HG02885 (cell line): ENCODE measurements at regions not wholly inside any gene's neighbourhood (a gene's known extent, or its start where the extent isn't known, plus 50 kb on each side); places are given as distances from the start of the nearest gene placed in this dataset.

ENCODE experiments used
- ATAC-seq: cut with Tn5 transposase; IDR thresholded peaks from one replicate; pipeline ENCODE4 v1.9.1; 2021; ENCODE audit warnings: mild to moderate bottlenecking; ENCODE audit not compliant: unreplicated experiment, poor library complexity

DNA sequence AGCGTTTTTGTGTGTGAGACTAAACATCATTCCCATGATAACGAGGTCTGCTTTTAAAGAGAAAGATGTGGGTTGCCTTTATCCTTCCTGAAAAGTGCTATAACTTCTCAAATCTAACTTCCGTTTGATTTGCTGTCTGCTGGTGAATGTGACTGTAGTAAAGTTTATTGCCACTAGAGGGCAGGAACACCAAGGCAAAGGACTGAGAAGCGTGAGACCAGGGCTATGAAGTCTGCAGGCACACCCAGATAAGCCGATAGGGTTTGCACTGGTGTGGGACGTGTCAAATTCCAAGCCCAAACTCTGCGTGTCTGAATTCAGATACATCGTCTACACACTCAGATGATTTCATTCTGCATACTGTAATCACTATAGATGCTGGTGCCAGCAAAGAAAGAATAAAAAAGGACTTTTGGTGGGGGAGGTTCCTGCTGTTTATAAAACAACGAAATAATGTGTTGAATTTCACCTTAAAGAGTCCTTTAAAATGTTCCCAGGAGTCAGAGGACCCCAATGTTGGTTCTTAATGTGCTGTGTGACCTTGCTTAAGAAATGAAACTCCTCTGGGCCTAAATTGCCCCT lies 87.2 kb downstream of the PTTG1 start:
- peak; percentile 79 for ATAC-seq

DNA sequence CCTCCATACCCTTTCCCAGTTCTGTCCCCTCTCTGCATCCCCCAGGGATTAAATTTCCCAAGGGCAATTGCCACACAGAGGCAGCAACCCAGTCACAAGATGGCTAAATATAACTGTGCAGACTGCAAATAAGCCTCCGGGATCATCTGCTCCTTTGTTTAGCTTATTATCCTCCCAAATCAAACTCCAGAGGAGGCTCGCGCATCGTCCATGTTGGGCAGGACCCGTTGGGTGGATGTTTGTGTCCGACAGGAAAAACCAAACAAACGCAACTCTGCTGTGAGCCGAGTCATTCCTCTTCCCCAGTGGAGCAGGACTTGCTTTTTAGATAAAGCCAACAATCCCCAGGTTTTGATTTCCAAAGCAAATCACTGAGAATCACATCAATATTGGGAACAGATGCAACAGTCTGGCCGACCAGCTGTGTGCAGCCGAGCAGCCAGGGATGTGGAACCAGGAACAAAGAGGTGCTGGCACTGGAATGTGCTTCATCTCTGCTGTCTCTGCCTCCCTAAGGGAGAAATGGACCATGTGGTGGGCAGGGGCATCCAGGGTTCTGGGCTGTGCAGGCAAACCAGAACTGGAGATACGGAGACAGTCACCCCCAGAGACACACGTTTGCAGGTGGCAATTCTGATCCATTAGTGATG lies 89.8 kb downstream of the PTTG1 start:
- no peak for ATAC-seq
